ENCODE measurements at regions not wholly inside any gene's neighbourhood (a gene's known extent, or its start where the extent isn't known, plus 50 kb on each side); places are given as distances from the start of the nearest gene placed in this dataset.

GRCh38 chrX:106300656-106301055 is 132.6 kb downstream of the PWWP3B start:
- Histone ChIP-seq H3K36me3 (no peaks in the 10 kb centered on the region), H3K4me3 (no peak overlapping the region), H3K4me1 (no peaks in the 10 kb centered on the region), H3K27ac (no peak overlapping the region), H3K27me3 (no peaks in the 10 kb centered on the region), H3K9me3 (no peaks in the 10 kb centered on the region)
- intact Hi-C loops (cut with DNase I), result no loop called here
- DNase-seq, result no peak
- 56 to 67% methylated on average over 3 of the region's 3 CpGs for WGBS, 2 donors
- TF ChIP-seq, protein P1, sequence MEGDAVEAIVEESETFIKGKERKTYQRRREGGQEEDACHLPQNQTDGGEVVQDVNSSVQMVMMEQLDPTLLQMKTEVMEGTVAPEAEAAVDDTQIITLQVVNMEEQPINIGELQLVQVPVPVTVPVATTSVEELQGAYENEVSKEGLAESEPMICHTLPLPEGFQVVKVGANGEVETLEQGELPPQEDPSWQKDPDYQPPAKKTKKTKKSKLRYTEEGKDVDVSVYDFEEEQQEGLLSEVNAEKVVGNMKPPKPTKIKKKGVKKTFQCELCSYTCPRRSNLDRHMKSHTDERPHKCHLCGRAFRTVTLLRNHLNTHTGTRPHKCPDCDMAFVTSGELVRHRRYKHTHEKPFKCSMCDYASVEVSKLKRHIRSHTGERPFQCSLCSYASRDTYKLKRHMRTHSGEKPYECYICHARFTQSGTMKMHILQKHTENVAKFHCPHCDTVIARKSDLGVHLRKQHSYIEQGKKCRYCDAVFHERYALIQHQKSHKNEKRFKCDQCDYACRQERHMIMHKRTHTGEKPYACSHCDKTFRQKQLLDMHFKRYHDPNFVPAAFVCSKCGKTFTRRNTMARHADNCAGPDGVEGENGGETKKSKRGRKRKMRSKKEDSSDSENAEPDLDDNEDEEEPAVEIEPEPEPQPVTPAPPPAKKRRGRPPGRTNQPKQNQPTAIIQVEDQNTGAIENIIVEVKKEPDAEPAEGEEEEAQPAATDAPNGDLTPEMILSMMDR (IDR thresholded peaks at IDR 0.05), result no peak
- no peak for TF ChIP-seq POLR2AphosphoS5 (IDR thresholded peaks at IDR 0.05)
- TF ChIP-seq POLR2A (IDR thresholded peaks at IDR 0.05), result no peak
- TF ChIP-seq EP300 (IDR thresholded peaks at IDR 0.05), result no peak

DNA sequence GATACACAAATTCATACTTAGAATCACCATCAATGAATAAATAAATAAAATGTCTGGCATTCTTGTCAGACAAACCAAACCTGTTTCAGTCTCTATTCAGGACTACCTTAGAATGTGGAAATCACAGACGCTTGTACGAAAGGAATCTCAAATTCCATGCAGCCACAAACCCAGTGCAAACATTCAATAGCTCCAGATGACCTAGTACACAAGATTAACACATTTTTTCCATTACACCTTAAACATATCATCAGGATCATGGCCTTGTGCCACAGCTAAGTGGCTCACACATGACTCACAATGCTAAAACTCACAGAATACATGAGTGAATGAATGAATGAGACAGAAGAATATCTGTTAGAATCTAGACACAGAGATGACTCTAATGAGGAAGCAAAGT is 134.2 kb downstream of the PWWP3B start:
- H3K4me3 ChIP-seq, result no peak overlapping the region
- TF ChIP-seq EP300 (IDR thresholded peaks at IDR 0.05) (no peak), POLR2A (IDR thresholded peaks at IDR 0.05) (no peak), POLR2AphosphoS5 (IDR thresholded peaks at IDR 0.05) (no peak)
- TF ChIP-seq, protein P1 (IDR thresholded peaks at IDR 0.05), result no peak
- DNase-seq, result no peak
- intact Hi-C loops (cut with DNase I), result no loop called here
- H3K27me3 ChIP-seq, result no peaks in the 10 kb centered on the region
- WGBS, 2 donors, result 58 to 76% methylated on average over 2 of the region's 2 CpGs
- H3K27ac ChIP-seq, result no peak overlapping the region
- no peaks in the 10 kb centered on the region for H3K9me3 ChIP-seq
- no peaks in the 10 kb centered on the region for H3K4me1 ChIP-seq
- H3K36me3 ChIP-seq, result no peaks in the 10 kb centered on the region

- WGBS, 2 donors, result 91 to 93% methylated on average over 7 of the region's 7 CpGs
- intact Hi-C loops (cut with DNase I), result no loop called here
- no peak for DNase-seq
- no peaks in the 10 kb centered on the region for H3K36me3 ChIP-seq
- no peaks in the 10 kb centered on the region for H3K9me3 ChIP-seq
- H3K27me3 ChIP-seq, result no peaks in the 10 kb centered on the region
- no peaks in the 10 kb centered on the region for H3K4me1 ChIP-seq
- H3K27ac ChIP-seq, result no peak overlapping the region
- H3K4me3 ChIP-seq, result no peak overlapping the region
- TF ChIP-seq POLR2AphosphoS5 (IDR thresholded peaks at IDR 0.05), result no peak
- TF ChIP-seq, protein P1 (IDR thresholded peaks at IDR 0.05), result no peak
- TF ChIP-seq EP300 (IDR thresholded peaks at IDR 0.05), result no peak
- TF ChIP-seq POLR2A (IDR thresholded peaks at IDR 0.05), result no peak
These were observed 138.4 kb downstream of the PWWP3B start for GRCh38 chrX:106306391-106306947.

- TF ChIP-seq POLR2AphosphoS5 (IDR thresholded peaks at IDR 0.05) (no peak), POLR2A (IDR thresholded peaks at IDR 0.05) (no peak), EP300 (IDR thresholded peaks at IDR 0.05) (no peak)
- TF ChIP-seq, protein P1 (IDR thresholded peaks at IDR 0.05), result no peak
- Histone ChIP-seq H3K36me3 (no peaks in the 10 kb centered on the region), H3K27ac (no peak overlapping the region), H3K9me3 (no peaks in the 10 kb centered on the region), H3K4me3 (no peak overlapping the region), H3K4me1 (no peaks in the 10 kb centered on the region), H3K27me3 (no peaks in the 10 kb centered on the region)
- no peak for DNase-seq
- intact Hi-C loops (cut with DNase I), result no loop called here
These were observed 155.3 kb downstream of the PWWP3B start for GRCh38 chrX:106323357-106323756.

GRCh38 chrX:106331606-106332005 is 163.5 kb downstream of the PWWP3B start:
- no peak overlapping the region for H3K27ac ChIP-seq
- no peaks in the 10 kb centered on the region for H3K9me3 ChIP-seq
- 70 to 84% methylated on average over 3 of the region's 3 CpGs for WGBS, 2 donors
- intact Hi-C loops (cut with DNase I), result no loop called here
- no peaks in the 10 kb centered on the region for H3K27me3 ChIP-seq
- no peaks in the 10 kb centered on the region for H3K36me3 ChIP-seq
- no peak overlapping the region for H3K4me3 ChIP-seq
- no peaks in the 10 kb centered on the region for H3K4me1 ChIP-seq
- DNase-seq, result no peak
- TF ChIP-seq EP300 (IDR thresholded peaks at IDR 0.05) (no peak), POLR2AphosphoS5 (IDR thresholded peaks at IDR 0.05) (no peak), POLR2A (IDR thresholded peaks at IDR 0.05) (no peak)
- TF ChIP-seq, protein P1 (IDR thresholded peaks at IDR 0.05), result no peak

Measured in sigmoid colon (tissue), 6 donors.